ENCODE measurements at regions not wholly inside any gene's neighbourhood (a gene's known extent, or its start where the extent isn't known, plus 50 kb on each side); places are given as distances from the start of the nearest gene placed in this dataset.
"Not testable (repeated sequence)": the region's sequence is repeated elsewhere in the genome, so short reads cannot be mapped to it uniquely, and the experiment has no call there.

GRCh38 chr10:18735711-18736110 lies 76.5 kb downstream of the ARL5B start:
- no peak for DNase-seq

GRCh38 chr10:18737236-18737635 lies 78.0 kb downstream of the ARL5B start:
- no peak for DNase-seq

GRCh38 chr10:18737841-18738240 lies 78.6 kb downstream of the ARL5B start:
- no peak for DNase-seq

GRCh38 chr10:18738835-18739234 lies 79.6 kb downstream of the ARL5B start:
- DNase-seq = no peak

GRCh38 chr10:18743926-18744325 lies 84.7 kb downstream of the ARL5B start:
- no peak for DNase-seq

GRCh38 chr10:18753312-18753895 lies 94.2 kb downstream of the ARL5B start:
- DNase-seq = no peak

GRCh38 chr10:18759575-18759974 lies 100.3 kb downstream of the ARL5B start:
- DNase-seq = no peak

- DNase-seq = no peak
Observed at GRCh38 chr10:18760836-18761235, 101.6 kb downstream of the ARL5B start.

- DNase-seq = no peak
Observed at GRCh38 chr10:18767981-18768380, 108.8 kb downstream of the ARL5B start.

GRCh38 chr10:18773180-18773579 lies 113.9 kb downstream of the ARL5B start:
- DNase-seq = no peak

- DNase-seq = no peak
Observed at GRCh38 chr10:18777258-18777657, 118.0 kb downstream of the ARL5B start.

GRCh38 chr10:18786478-18786877 lies 127.2 kb downstream of the ARL5B start:
- no peak for DNase-seq

GRCh38 chr10:18793951-18794350 lies 134.7 kb downstream of the ARL5B start:
- DNase-seq = no peak

GRCh38 chr10:18795549-18795948 lies 136.3 kb downstream of the ARL5B start:
- no peak for DNase-seq

- no peak for DNase-seq
Observed at GRCh38 chr10:18797286-18797685, 138.1 kb downstream of the ARL5B start.

- peak; percentile 1 for DNase-seq
Observed at GRCh38 chr10:18822156-18822555, 162.9 kb downstream of the ARL5B start.

- no peak for DNase-seq
Observed at GRCh38 chr10:18829259-18829658, 170.0 kb downstream of the ARL5B start.

GRCh38 chr10:18830277-18830676 lies 171.0 kb downstream of the ARL5B start:
- no peak for DNase-seq

GRCh38 chr10:18856623-18857022 lies 192.0 kb upstream of the MALRD1 start:
- not testable (repeated sequence) for DNase-seq

- DNase-seq = no peak
Observed at GRCh38 chr10:18859659-18860058, 188.9 kb upstream of the MALRD1 start.

GRCh38 chr10:18860186-18860585 lies 188.4 kb upstream of the MALRD1 start:
- DNase-seq = no peak

GRCh38 chr10:18860631-18861240 lies 187.9 kb upstream of the MALRD1 start:
- no peak for DNase-seq

- no peak for DNase-seq
Observed at GRCh38 chr10:18861382-18861781, 187.2 kb upstream of the MALRD1 start.

- DNase-seq = no peak
Observed at GRCh38 chr10:18866852-18867251, 181.7 kb upstream of the MALRD1 start.

- no peak for DNase-seq
Observed at GRCh38 chr10:18868919-18869318, 179.7 kb upstream of the MALRD1 start.
